Panc1 (cell line): ENCODE measurements at regions not wholly inside any gene's neighbourhood (a gene's known extent, or its start where the extent isn't known, plus 50 kb on each side); places are given as distances from the start of the nearest gene placed in this dataset.

ENCODE experiments used
- ATAC-seq: fragments of 200-7000 bp; cut with Tn5 transposase; 2 replicates; pipeline ENCODE4 v1.9.1; 2020; ENCODE audit warnings: mild to moderate bottlenecking, moderate library complexity
- BruUV-seq: library from RNA; stranded (reverse); fragments of 400-500 nt; replicated peaks from 2 replicates; lab custom pipeline; 2021; lab: Mats Ljungman, UMichigan
- CTCF ChIA-PET: fragments of 300-600 bp; sonication (Branson Sonifier 250); formaldehyde crosslinking; loops from one replicate; lab custom pipeline; 2022; ENCODE audit warnings: antibody characterized with exemption; lab: Charles Lee
- POLR2A ChIA-PET: fragments of 300-600 bp; sonication (Branson Sonifier 250); formaldehyde crosslinking; loops from one replicate; lab custom pipeline; 2022; ENCODE audit warnings: antibody characterized with exemption; lab: Charles Lee
- DNase-seq: peaks from one replicate; pipeline ENCODE4 v3.0.0-alpha.2; 2010; ENCODE audit warnings: low read depth, low spot score
- H3K27ac ChIP-seq: 2 replicates; pipeline ENCODE4 v1.5.1; 2011; ENCODE audit warnings: mild to moderate bottlenecking, low read length, inconsistent platforms
- H3K27me3 ChIP-seq: fragments of 200-500 bp; sonication (Bioruptor generic); 2 replicates; pipeline ENCODE4 v1.6.0; 2014; ENCODE audit warnings: low read length, inconsistent platforms; ENCODE audit not compliant: control insufficient read depth, insufficient read depth
- H3K36me3 ChIP-seq: fragments of 200-500 bp; sonication (Bioruptor generic); 2 replicates; pipeline ENCODE4 v1.5.1; 2014; ENCODE audit warnings: inconsistent platforms, mild to moderate bottlenecking, low read length, moderate library complexity; ENCODE audit not compliant: control insufficient read depth, insufficient read depth
- H3K4me1 ChIP-seq: 2 replicates; pipeline ENCODE4 v1.5.1; 2011; ENCODE audit warnings: inconsistent platforms, mild to moderate bottlenecking, low read length, moderate library complexity; ENCODE audit not compliant: control insufficient read depth, insufficient read depth
- H3K4me3 ChIP-seq, 2 experiments: 2 replicates each; pipeline ENCODE4 v1.5.1; 2011 to 2012; ENCODE audit warnings: low read depth in 2 of 2, low read length in 2 of 2, mild to moderate bottlenecking in 2 of 2, inconsistent platforms in 1 of 2, moderate library complexity in 1 of 2
- H3K9me3 ChIP-seq: fragments of 200-500 bp; sonication (Bioruptor generic); 2 replicates; pipeline ENCODE4 v1.5.1; 2014; ENCODE audit warnings: low read depth, mild to moderate bottlenecking, inconsistent platforms, low read length, moderate library complexity; ENCODE audit not compliant: control insufficient read depth, insufficient read depth
- POLR2AphosphoS5 ChIP-seq: IDR thresholded peaks from 2 replicates; pipeline ENCODE4 v1.6.1; 2012; ENCODE audit warnings: mild to moderate bottlenecking, low read depth, low read length, moderate library complexity
- SIN3A ChIP-seq: IDR thresholded peaks from 2 replicates; pipeline ENCODE4 v1.6.1; 2012; ENCODE audit warnings: low read depth, mild to moderate bottlenecking, low read length, moderate library complexity, borderline replicate concordance; ENCODE audit not compliant: insufficient read depth
- TCF7L2 ChIP-seq: IDR thresholded peaks from 2 replicates; pipeline ENCODE4 v1.6.1; 2011; ENCODE audit warnings: mild to moderate bottlenecking, low read depth, low read length, inconsistent platforms
- in situ Hi-C: cut with HindIII; loops from 2 replicates; pipeline ENCODE4 v1.10.0; 2016; ENCODE audit warnings: low sequenced_read_pairs, low pct_unique_long_range_greater_than_20kb
- intact Hi-C: fragments of 100-400 bp; cut with micrococcal nuclease; formaldehyde crosslinking; loops from one replicate; pipeline ENCODE4 v1.10.0; 2022; ENCODE audit not compliant: unreplicated experiment
- TF ChIP-seq, protein P1 (sequence below), 2 experiments: IDR thresholded peaks; 2 replicates each; pipeline ENCODE4 v1.6.1; 2011 to 2012; ENCODE audit warnings: low read depth in 2 of 2, control low read depth in 1 of 2, low read length in 1 of 2, mild to moderate bottlenecking in 1 of 2, moderate library complexity in 1 of 2; ENCODE audit not compliant: insufficient read depth in 1 of 2
- TF ChIP-seq, protein P2 (sequence below): fragments of 450-650 bp; IDR thresholded peaks from 2 replicates; pipeline ENCODE4 v1.5.1; 2017; ENCODE audit warnings: mild to moderate bottlenecking

DNA sequence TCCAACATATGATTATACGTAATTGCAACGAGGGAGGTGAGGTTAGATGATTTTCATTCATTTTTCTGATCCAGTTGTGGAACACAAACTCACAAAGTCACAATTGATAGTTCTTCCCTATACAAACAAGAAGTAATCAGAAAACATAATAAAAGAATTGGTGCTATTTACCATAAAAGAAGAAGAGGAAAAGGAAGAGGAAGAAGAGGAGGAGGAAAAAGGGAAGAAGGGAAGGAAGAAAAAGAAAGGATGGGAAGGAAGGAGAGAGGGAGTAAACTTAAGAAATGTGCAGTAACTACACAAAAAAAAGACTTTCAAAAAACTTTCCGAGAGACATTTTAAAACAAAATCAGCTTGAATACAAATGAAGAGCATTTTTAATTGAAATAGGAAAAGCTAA lies 65.0 kb downstream of the CCDC71L start:
- no peak for DNase-seq
- CTCF ChIA-PET: no interaction called here
- Histone ChIP-seq H3K36me3 (no peaks in the 10 kb centered on the region), H3K27me3 (no peaks in the 10 kb centered on the region; the same call in 1 of the 2 replicates), H3K4me3 (no peak overlapping the region), H3K9me3 (no peaks in the 10 kb centered on the region), H3K27ac (no peak overlapping the region), H3K4me1 (no peaks in the 10 kb centered on the region)
- no TSS peak for BruUV-seq
- ATAC-seq: no peak
- POLR2A ChIA-PET: no interaction called here
- in situ Hi-C loops: no loop called here
- TF ChIP-seq, protein P1, sequence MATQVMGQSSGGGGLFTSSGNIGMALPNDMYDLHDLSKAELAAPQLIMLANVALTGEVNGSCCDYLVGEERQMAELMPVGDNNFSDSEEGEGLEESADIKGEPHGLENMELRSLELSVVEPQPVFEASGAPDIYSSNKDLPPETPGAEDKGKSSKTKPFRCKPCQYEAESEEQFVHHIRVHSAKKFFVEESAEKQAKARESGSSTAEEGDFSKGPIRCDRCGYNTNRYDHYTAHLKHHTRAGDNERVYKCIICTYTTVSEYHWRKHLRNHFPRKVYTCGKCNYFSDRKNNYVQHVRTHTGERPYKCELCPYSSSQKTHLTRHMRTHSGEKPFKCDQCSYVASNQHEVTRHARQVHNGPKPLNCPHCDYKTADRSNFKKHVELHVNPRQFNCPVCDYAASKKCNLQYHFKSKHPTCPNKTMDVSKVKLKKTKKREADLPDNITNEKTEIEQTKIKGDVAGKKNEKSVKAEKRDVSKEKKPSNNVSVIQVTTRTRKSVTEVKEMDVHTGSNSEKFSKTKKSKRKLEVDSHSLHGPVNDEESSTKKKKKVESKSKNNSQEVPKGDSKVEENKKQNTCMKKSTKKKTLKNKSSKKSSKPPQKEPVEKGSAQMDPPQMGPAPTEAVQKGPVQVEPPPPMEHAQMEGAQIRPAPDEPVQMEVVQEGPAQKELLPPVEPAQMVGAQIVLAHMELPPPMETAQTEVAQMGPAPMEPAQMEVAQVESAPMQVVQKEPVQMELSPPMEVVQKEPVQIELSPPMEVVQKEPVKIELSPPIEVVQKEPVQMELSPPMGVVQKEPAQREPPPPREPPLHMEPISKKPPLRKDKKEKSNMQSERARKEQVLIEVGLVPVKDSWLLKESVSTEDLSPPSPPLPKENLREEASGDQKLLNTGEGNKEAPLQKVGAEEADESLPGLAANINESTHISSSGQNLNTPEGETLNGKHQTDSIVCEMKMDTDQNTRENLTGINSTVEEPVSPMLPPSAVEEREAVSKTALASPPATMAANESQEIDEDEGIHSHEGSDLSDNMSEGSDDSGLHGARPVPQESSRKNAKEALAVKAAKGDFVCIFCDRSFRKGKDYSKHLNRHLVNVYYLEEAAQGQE (IDR thresholded peaks at IDR 0.05; ENCODE audit: insufficient read depth in 1 of 2, low read depth in 2 of 2, low read length in 1 of 2): no peak
- no peak for TF ChIP-seq TCF7L2
- TF ChIP-seq SIN3A: no peak
- no peak for TF ChIP-seq POLR2AphosphoS5
- TF ChIP-seq, protein P2, sequence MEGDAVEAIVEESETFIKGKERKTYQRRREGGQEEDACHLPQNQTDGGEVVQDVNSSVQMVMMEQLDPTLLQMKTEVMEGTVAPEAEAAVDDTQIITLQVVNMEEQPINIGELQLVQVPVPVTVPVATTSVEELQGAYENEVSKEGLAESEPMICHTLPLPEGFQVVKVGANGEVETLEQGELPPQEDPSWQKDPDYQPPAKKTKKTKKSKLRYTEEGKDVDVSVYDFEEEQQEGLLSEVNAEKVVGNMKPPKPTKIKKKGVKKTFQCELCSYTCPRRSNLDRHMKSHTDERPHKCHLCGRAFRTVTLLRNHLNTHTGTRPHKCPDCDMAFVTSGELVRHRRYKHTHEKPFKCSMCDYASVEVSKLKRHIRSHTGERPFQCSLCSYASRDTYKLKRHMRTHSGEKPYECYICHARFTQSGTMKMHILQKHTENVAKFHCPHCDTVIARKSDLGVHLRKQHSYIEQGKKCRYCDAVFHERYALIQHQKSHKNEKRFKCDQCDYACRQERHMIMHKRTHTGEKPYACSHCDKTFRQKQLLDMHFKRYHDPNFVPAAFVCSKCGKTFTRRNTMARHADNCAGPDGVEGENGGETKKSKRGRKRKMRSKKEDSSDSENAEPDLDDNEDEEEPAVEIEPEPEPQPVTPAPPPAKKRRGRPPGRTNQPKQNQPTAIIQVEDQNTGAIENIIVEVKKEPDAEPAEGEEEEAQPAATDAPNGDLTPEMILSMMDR: no peak
- intact Hi-C loops: no loop called here

DNA sequence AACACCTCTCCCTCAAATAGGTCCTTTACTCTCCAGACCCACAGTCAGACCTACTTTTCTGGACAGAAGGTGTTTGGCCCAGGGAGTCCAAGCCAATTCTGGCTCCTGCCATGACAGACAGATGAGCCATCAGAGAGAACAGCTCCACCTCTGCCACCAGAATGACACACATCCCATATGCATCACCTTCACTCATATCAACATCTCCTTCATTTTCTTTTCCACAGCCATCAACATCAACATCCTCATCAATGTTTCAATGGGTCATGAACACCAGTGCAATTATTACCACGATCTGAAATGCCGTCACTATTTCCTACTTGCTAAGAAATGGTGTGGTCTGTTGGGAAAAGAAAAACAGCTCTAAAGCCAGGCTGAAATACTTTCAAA lies 67.9 kb downstream of the CCDC71L start:
- DNase-seq: no peak
- H3K27ac ChIP-seq: no peak overlapping the region
- no peaks in the 10 kb centered on the region for H3K9me3 ChIP-seq
- POLR2A ChIA-PET: no interaction called here
- no peaks in the 10 kb centered on the region for H3K4me1 ChIP-seq
- no TSS peak for BruUV-seq
- CTCF ChIA-PET: no interaction called here
- H3K27me3 ChIP-seq: no peaks in the 10 kb centered on the region; the same call in 1 of the 2 replicates
- in situ Hi-C loops (no loop called here), intact Hi-C loops (no loop called here)
- TF ChIP-seq, protein P2: no peak
- no peak for TF ChIP-seq SIN3A
- TF ChIP-seq, protein P1 (IDR thresholded peaks at IDR 0.05; ENCODE audit: insufficient read depth in 1 of 2, low read depth in 2 of 2, low read length in 1 of 2): no peak
- TF ChIP-seq TCF7L2: no peak
- no peak for TF ChIP-seq POLR2AphosphoS5
- ATAC-seq: no peak
- no peak overlapping the region for H3K4me3 ChIP-seq
- H3K36me3 ChIP-seq: no peaks in the 10 kb centered on the region
